ENCODE measurements at regions not wholly inside any gene's neighbourhood (a gene's known extent, or its start where the extent isn't known, plus 50 kb on each side); places are given as distances from the start of the nearest gene placed in this dataset.

GRCh38 chr5:57626703-57627102 lies 144.1 kb upstream of the ACTBL2 start:
- TF ChIP-seq CTCF (IDR thresholded peaks at IDR 0.05; ENCODE audit: low read length) = no peak
- TF ChIP-seq EZH2 (IDR thresholded peaks at IDR 0.05; ENCODE audit: borderline replicate concordance, low read length) = no peak
